ENCODE measurements at regions not wholly inside any gene's neighbourhood (a gene's known extent, or its start where the extent isn't known, plus 50 kb on each side); places are given as distances from the start of the nearest gene placed in this dataset.
"Not testable (repeated sequence)": the region's sequence is repeated elsewhere in the genome, so short reads cannot be mapped to it uniquely, and the experiment has no call there.

DNA sequence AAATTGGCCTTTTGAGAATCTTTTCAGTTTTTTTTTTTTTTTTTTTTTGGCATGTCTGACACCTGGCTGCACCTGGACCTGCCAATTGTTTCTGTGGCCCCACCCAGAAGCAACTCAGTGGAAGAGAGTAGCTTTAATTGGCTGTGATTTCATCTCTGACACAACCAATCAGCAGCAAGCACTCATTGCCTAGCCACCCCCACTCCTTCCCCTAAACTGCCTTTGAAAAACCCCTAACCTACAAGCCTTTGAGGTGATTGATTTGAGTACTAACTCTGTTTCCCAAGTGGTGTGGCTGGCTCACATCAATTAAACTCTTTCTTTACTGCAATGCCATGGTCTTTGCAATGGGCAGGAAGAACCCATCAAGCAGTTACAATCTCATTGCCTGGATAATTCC, 98.2 kb upstream of the CHORDC1 start:
- no peak for DNase-seq (ENCODE audit: low read depth in 2 of 2)

DNA sequence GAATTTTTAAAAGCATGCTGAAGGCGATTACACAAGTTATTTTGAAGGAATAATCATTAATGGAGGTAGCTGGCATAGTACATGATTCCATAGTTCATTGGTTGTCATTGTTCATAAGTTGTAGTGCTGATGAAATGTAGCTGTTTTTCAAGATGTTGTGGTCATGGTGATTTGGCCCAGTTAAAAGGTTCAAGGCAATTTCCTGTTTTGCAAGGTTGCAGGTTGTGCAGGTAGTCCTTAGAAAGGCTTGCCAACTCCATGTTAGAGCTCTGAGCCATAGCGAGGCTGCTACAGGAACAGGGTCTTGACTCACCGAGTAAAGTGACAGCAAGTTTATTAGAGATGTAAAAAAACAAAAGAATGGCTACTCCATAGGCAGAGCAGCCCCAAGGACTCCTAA, 95.8 kb upstream of the CHORDC1 start:
- DNase-seq (ENCODE audit: low read depth in 2 of 2): no peak

- DNase-seq (ENCODE audit: low read depth in 2 of 2): no peak
Measured at GRCh38 chr11:90310210-90310609, 87.4 kb upstream of the CHORDC1 start.

DNA sequence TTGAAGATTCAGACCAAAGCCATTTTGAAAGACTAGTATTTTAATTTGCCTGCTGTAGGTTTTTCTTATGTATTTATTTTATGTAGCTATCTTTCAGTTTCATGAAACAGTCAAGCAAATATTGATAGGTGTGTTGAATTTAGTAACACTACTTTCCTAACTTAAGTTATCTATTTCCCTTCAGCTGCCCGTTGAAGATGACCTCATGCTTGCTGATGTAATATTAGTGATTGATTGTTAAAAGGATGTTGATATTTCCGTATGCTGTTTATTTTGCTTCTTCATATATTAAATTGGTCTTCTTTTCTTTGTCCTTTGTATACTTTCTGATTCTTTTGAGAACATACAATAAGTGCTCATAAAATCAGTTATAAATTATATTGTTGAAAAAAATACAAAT, 86.8 kb upstream of the CHORDC1 start:
- DNase-seq (ENCODE audit: low read depth in 2 of 2): no peak

DNA sequence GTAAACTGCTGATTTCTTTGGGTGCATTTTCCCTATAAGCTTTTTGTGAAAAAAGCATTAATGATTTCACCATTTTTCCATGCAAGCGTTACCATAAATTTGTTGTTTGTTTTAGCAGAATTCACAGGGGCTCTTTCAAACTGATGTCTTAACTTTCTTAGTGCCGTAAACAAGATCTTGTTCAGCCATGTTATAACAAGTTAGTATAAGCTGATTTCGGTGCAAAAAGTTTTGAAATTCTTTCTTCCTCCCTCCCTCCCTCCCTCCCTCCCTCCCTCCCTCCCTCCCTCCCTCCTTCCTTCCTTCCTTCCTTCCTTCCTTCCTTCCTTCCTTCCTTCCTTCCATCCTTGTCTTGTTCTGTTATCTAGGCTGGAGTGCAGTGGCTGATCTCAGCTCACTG, 71.7 kb upstream of the CHORDC1 start:
- no peak for DNase-seq (ENCODE audit: low read depth in 2 of 2)

- DNase-seq (ENCODE audit: low read depth in 2 of 2): no peak
Measured at GRCh38 chr11:90294091-90294490, 71.2 kb upstream of the CHORDC1 start.

DNA sequence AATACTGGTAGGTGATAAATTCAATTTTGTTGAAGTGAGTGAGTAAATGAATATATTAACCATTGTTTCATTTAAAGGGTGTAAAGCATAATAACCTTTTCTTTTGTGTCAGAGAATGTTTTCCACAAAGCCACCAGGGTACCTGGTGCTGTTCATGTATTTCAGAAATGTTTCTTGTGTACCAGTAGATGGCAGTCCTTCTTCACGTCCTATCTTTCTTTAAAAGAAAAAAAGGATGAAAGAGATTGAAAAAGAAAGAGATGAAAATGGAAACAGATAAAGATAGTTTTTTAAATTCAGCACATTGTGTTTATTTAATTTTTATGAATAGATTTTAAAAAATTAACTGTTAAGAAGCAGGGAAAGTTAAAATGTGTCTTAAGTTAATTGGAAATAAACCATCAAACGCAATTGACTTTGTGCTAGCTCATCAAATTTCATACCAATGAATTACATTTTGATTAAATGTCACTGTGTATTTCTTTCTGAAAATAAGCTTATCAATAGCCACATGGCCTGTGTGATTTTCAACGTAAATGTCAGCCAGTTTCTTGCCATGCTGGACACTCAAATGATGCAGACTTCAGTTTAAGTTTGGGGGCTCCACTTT, 65.5 kb upstream of the CHORDC1 start:
- DNase-seq (ENCODE audit: low read depth in 2 of 2): no peak

GRCh38 chr11:90286640-90287039, 63.8 kb upstream of the CHORDC1 start:
- DNase-seq (ENCODE audit: low read depth in 2 of 2): no peak

DNA sequence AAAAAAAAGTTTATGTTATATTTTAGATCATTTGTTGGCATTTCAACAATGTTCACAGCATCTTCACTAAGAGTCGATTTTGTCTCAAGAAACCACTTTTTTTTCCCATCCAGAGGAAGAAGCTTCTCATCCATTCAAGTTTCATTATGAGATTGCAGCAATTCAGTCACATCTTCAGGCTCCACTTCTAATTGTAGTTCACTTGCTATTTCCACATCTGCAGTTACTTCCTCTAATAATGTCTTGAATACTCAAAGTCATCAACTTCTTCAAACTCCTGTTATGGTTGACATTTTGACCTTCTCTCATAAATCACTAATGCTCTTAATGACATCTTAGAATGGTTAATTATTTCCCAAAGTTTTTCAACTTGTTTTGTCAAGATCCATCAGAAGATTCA, 61.3 kb upstream of the CHORDC1 start:
- no peak for DNase-seq (ENCODE audit: low read depth in 2 of 2)

DNA sequence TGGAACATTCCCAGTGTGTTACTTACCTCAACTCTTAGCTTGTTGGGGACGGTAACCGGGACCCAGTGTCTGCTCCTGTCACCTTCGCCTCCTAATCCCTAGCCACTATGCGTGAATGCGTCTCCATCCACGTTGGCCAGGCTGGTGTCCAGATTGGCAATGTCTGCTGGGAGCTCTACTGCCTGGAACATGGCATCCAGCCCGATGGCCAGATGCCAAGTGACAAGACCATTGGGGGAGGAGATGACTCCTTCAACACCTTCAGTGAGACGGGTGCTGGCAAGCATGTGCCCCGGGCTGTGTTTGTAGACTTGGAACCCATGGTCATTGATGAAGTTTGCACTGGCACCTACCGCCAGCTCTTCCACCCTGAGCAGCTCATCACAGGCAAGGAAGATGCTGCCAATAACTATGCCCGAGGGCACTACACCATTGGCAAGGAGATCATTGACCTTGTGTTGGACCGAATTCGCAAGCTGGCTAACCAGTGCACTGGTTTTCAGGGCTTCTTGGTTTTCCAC, 59.8 kb upstream of the CHORDC1 start:
- DNase-seq (ENCODE audit: low read depth in 2 of 2): not testable (repeated sequence)

- DNase-seq (ENCODE audit: low read depth in 2 of 2): no peak
Measured at GRCh38 chr11:90274362-90274761, 51.5 kb upstream of the CHORDC1 start.
